ENCODE measurements at regions not wholly inside any gene's neighbourhood (a gene's known extent, or its start where the extent isn't known, plus 50 kb on each side); places are given as distances from the start of the nearest gene placed in this dataset.

GRCh38 chr4:57363346-57363745 lies 253.2 kb upstream of the IGFBP7 start:
- Histone ChIP-seq H3K79me2 (ENCODE audit: control insufficient read depth, insufficient read depth, low read length) (no peaks in the 10 kb centered on the region), H3K4me1 (ENCODE audit: control insufficient read depth, extremely low read depth, insufficient read depth, low read length) (no peaks in the 10 kb centered on the region), H3K27ac (ENCODE audit: insufficient read depth, low read depth, low read length) (no peak overlapping the region), H2AFZ (ENCODE audit: low read depth, low read length) (no peak overlapping the region), H3K9ac (replicated peaks; ENCODE audit: extremely low read depth, insufficient read depth, low read length) (no peak overlapping the region), H3K9me1 (replicated peaks; ENCODE audit: control insufficient read depth, extremely low read depth, insufficient read depth, low read length) (no peaks in the 10 kb centered on the region), H3K36me3 (ENCODE audit: control insufficient read depth in 2 of 2, extremely low read depth in 1 of 2, insufficient read depth in 2 of 2, low read length in 2 of 2) (no peaks in the 10 kb centered on the region), H3K27me3 (ENCODE audit: control insufficient read depth in 2 of 2, insufficient read depth in 2 of 2, low read length in 2 of 2) (no peaks in the 10 kb centered on the region), H3K9me3 (replicated peaks; ENCODE audit: control insufficient read depth, insufficient read depth, low read length) (no peaks in the 10 kb centered on the region), H3K4me3 (replicated peaks in 1 of 3; ENCODE audit: insufficient read depth in 1 of 3, low read depth in 1 of 3, low read length in 3 of 3) (no peak overlapping the region), H3K4me2 (ENCODE audit: insufficient read depth, low read length) (no peak overlapping the region), H4K20me1 (replicated peaks; ENCODE audit: control insufficient read depth, extremely low read depth, insufficient read depth, low read length) (no peaks in the 10 kb centered on the region)
- no TSS peak for BruUV-seq (replicated peaks)
- POLR2A ChIA-PET = no interaction called here
- CTCF ChIA-PET = interaction anchor here (0.6 to 1.2 kb wide), 3 partner anchors 9 to 18 kb away, joined by 3 read pairs; no protein-coding TSS in a partner anchor
- DNase-seq (ENCODE audit: low read depth, low spot score) (no peak), FAIRE-seq (no peak)
- intact Hi-C loops (cut with micrococcal nuclease) (no loop called here), dilution Hi-C loops (cut with MboI; ENCODE audit: extremely low pct_ligation_motif_present, low sequenced_read_pairs) (no loop called here)
- TF ChIP-seq POLR2A (IDR thresholded peaks at IDR 0.05; ENCODE audit: low read depth, low read length) (no peak), MYC (IDR thresholded peaks at IDR 0.05; ENCODE audit: low read depth, low read length) (no peak), EZH2 (IDR thresholded peaks at IDR 0.05; ENCODE audit: borderline replicate concordance, low read depth, low read length, severe bottlenecking) (no peak), CTCF (IDR thresholded peaks at IDR 0.05; ENCODE audit: extremely low read depth in 1 of 2, insufficient read depth in 1 of 2, low read depth in 1 of 2, low read length in 2 of 2) (no peak), POLR2AphosphoS5 (IDR thresholded peaks at IDR 0.05; ENCODE audit: insufficient read depth, low read depth, low read length) (no peak), JUN (IDR thresholded peaks at IDR 0.05; ENCODE audit: borderline replicate concordance, insufficient read depth, insufficient read length, low read depth) (no peak), FOS (IDR thresholded peaks at IDR 0.05; ENCODE audit: borderline replicate concordance, insufficient read depth, low read length) (no peak), GATA2 (IDR thresholded peaks at IDR 0.05; ENCODE audit: insufficient read depth, insufficient read length, low read depth, low read length) (no peak)
- TF ChIP-seq, protein P1, sequence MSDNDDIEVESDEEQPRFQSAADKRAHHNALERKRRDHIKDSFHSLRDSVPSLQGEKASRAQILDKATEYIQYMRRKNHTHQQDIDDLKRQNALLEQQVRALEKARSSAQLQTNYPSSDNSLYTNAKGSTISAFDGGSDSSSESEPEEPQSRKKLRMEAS (IDR thresholded peaks at IDR 0.05; ENCODE audit: insufficient read depth, insufficient read length) = no peak

All from endothelial cell of umbilical vein (primary cell).